GM06990 (cell line): ENCODE measurements at regions not wholly inside any gene's neighbourhood (a gene's known extent, or its start where the extent isn't known, plus 50 kb on each side); places are given as distances from the start of the nearest gene placed in this dataset.

Source experiments
- DNase-seq: peaks from one replicate; pipeline ENCODE4 v3.0.0-alpha.2; 2011; ENCODE audit not compliant: insufficient read length; ENCODE audit errors: extremely low read depth
- H3K27me3 ChIP-seq: replicated peaks from 2 replicates; pipeline ENCODE4 v1.6.0; 2011; ENCODE audit warnings: low read length; ENCODE audit not compliant: control insufficient read depth, insufficient read depth
- H3K36me3 ChIP-seq: 2 replicates; pipeline ENCODE4 v1.5.1; 2011; ENCODE audit warnings: low read length; ENCODE audit not compliant: control insufficient read depth, insufficient read depth
- H3K4me3 ChIP-seq: replicated peaks from 2 replicates; pipeline ENCODE4 v1.5.1; 2011; ENCODE audit warnings: low read depth, mild to moderate bottlenecking, control low read depth, low read length
- TF ChIP-seq, protein P1 (sequence below): IDR thresholded peaks from 2 replicates; pipeline ENCODE4 v1.5.1; 2011; ENCODE audit warnings: low read length, control low read depth, mild to moderate bottlenecking, inconsistent platforms; ENCODE audit not compliant: insufficient read depth, poor library complexity, severe bottlenecking

- Histone ChIP-seq H3K27me3 (no peaks in the 10 kb centered on the region), H3K4me3 (no peak overlapping the region), H3K36me3 (no peaks in the 10 kb centered on the region)
- TF ChIP-seq, protein P1, sequence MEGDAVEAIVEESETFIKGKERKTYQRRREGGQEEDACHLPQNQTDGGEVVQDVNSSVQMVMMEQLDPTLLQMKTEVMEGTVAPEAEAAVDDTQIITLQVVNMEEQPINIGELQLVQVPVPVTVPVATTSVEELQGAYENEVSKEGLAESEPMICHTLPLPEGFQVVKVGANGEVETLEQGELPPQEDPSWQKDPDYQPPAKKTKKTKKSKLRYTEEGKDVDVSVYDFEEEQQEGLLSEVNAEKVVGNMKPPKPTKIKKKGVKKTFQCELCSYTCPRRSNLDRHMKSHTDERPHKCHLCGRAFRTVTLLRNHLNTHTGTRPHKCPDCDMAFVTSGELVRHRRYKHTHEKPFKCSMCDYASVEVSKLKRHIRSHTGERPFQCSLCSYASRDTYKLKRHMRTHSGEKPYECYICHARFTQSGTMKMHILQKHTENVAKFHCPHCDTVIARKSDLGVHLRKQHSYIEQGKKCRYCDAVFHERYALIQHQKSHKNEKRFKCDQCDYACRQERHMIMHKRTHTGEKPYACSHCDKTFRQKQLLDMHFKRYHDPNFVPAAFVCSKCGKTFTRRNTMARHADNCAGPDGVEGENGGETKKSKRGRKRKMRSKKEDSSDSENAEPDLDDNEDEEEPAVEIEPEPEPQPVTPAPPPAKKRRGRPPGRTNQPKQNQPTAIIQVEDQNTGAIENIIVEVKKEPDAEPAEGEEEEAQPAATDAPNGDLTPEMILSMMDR = no peak
- no peak for DNase-seq
Observed at GRCh38 chr3:190192739-190193138, 72.0 kb upstream of the P3H2 start.

DNA sequence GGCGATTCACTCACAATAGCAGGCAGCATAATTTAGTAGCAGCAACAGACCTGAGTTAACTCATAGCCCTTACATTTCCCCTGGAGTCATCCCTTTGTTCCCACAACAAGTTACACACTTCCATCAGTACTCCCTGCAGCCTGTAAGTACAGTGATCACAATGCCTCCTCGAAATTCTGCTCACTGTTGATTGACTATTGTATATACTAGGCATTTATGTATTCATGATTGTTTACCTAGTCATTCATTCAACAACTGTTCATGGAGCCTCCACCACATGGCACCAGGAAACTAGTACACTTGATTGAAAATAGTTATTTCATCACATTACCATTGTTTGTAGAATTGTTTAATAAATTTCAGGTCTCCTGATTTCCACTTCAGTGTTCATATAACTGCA, 71.4 kb upstream of the P3H2 start:
- Histone ChIP-seq H3K4me3 (no peak overlapping the region), H3K27me3 (no peaks in the 10 kb centered on the region), H3K36me3 (no peaks in the 10 kb centered on the region)
- no peak for DNase-seq
- TF ChIP-seq, protein P1 = no peak

- DNase-seq = no peak
- TF ChIP-seq, protein P1 = no peak
- Histone ChIP-seq H3K36me3 (no peaks in the 10 kb centered on the region), H3K4me3 (no peak overlapping the region), H3K27me3 (no peaks in the 10 kb centered on the region)
Observed at GRCh38 chr3:190188197-190188596, 67.5 kb upstream of the P3H2 start.

- DNase-seq = peak; percentile 40
- TF ChIP-seq, protein P1 = no peak
Observed at GRCh38 chr3:190183121-190183520, 62.4 kb upstream of the P3H2 start.

GRCh38 chr3:190182418-190183043, 61.8 kb upstream of the P3H2 start:
- no peak for DNase-seq
- no peak overlapping the region for H3K4me3 ChIP-seq

More at GRCh38 chr3:190183121-190183520, 62.4 kb upstream of the P3H2 start:
- H3K27me3 ChIP-seq = no peaks in the 10 kb centered on the region
- no peak overlapping the region for H3K4me3 ChIP-seq
- no peaks in the 10 kb centered on the region for H3K36me3 ChIP-seq

More at GRCh38 chr3:190182418-190183043, 61.8 kb upstream of the P3H2 start:
- Histone ChIP-seq H3K36me3 (no peaks in the 10 kb centered on the region), H3K27me3 (no peaks in the 10 kb centered on the region)
- TF ChIP-seq, protein P1 = no peak
